ENCODE measurements at regions not wholly inside any gene's neighbourhood (a gene's known extent, or its start where the extent isn't known, plus 50 kb on each side); places are given as distances from the start of the nearest gene placed in this dataset.

DNA sequence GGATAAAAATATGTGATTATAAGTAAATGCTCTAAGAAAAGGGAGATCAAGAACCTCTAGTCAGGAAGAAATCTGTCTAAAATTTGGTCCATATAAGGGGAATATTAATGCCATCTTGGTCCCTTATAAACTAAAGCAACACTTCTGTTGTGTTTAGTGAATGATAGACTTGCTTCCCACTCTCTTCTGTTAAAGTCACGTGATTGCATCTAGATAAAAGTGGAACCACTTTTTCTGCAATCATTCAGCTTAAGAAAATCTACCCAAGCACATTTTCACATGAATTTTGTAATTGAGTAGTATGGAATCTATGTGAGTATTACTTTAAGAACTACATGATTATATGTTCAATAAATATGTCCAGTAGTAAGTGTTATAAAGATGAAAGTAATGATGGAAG is 782.9 kb upstream of the MIR17HG start:
- ChIA-PET CTCF (no interaction called here), POLR2A (ENCODE audit: low non-redundant PET) (no interaction called here)
- no peak for DNase-seq (ENCODE audit: low spot score)
- Histone ChIP-seq H3K4me1 (ENCODE audit: insufficient read depth, low read length, poor library complexity, severe bottlenecking) (no peaks in the 10 kb centered on the region), H3K27ac (ENCODE audit: low read depth, low read length, poor library complexity, severe bottlenecking) (no peak overlapping the region), H3K4me3 (ENCODE audit: low read depth, low read length, poor library complexity, severe bottlenecking) (no peak overlapping the region), H3K9me3 (ENCODE audit: low read depth, low read length, poor library complexity, severe bottlenecking) (no peaks in the 10 kb centered on the region), H3K27me3 (replicated peaks; ENCODE audit: insufficient read depth, low read depth, low read length, poor library complexity) (no peaks in the 10 kb centered on the region), H3K36me3 (ENCODE audit: insufficient read depth, low read length, poor library complexity, severe bottlenecking) (no peaks in the 10 kb centered on the region)
- intact Hi-C loops (cut with micrococcal nuclease; ENCODE audit: unreplicated experiment) = no loop called here
- BruUV-seq (replicated peaks) = no TSS peak
- TF ChIP-seq, protein P1, sequence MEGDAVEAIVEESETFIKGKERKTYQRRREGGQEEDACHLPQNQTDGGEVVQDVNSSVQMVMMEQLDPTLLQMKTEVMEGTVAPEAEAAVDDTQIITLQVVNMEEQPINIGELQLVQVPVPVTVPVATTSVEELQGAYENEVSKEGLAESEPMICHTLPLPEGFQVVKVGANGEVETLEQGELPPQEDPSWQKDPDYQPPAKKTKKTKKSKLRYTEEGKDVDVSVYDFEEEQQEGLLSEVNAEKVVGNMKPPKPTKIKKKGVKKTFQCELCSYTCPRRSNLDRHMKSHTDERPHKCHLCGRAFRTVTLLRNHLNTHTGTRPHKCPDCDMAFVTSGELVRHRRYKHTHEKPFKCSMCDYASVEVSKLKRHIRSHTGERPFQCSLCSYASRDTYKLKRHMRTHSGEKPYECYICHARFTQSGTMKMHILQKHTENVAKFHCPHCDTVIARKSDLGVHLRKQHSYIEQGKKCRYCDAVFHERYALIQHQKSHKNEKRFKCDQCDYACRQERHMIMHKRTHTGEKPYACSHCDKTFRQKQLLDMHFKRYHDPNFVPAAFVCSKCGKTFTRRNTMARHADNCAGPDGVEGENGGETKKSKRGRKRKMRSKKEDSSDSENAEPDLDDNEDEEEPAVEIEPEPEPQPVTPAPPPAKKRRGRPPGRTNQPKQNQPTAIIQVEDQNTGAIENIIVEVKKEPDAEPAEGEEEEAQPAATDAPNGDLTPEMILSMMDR (conservative IDR thresholded peaks at IDR 0.05; ENCODE audit: low read depth, low read length) = no peak
- no peak for TF ChIP-seq EZH2 (IDR thresholded peaks at IDR 0.05; ENCODE audit: borderline replicate concordance, low read depth, low read length, poor library complexity, severe bottlenecking)

DNA sequence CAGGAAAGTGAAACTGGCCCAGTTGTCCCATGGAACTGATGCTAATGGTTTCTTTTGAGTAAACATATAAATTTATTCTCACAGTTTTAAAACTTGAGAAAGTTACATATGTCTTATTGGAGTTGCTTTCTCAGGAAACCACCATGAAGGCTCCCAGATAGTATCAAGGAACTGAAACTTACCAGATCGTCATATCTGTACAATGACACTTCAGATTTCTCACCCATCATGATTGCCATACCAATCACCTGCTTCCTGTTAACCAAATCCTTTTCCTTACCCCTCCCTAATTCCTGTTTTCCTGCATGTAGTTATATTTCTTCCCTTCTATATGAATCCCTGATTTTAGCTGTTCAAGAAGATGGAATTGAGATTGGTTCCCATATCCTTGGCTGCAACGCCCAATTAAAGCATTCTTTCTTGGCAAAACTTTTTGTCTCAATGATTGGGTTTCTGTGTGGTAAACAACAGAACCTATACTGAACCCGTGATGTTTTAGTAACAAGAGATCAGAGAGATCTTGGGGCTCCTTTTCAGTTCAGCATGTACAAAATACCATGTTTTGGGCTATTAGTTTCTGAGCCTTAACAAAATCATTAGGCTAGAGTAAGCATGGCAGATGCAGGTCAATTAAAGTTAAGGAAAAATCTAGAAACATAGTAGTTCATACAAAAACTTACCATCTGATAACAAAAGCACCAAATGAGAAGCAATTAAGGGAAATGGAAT is 781.3 kb upstream of the MIR17HG start:
- Histone ChIP-seq H3K9me3 (ENCODE audit: low read depth, low read length, poor library complexity, severe bottlenecking) (no peaks in the 10 kb centered on the region), H3K27me3 (replicated peaks; ENCODE audit: insufficient read depth, low read depth, low read length, poor library complexity) (no peaks in the 10 kb centered on the region), H3K36me3 (ENCODE audit: insufficient read depth, low read length, poor library complexity, severe bottlenecking) (no peaks in the 10 kb centered on the region), H3K4me3 (ENCODE audit: low read depth, low read length, poor library complexity, severe bottlenecking) (no peak overlapping the region), H3K4me1 (ENCODE audit: insufficient read depth, low read length, poor library complexity, severe bottlenecking) (no peaks in the 10 kb centered on the region), H3K27ac (ENCODE audit: low read depth, low read length, poor library complexity, severe bottlenecking) (no peak overlapping the region)
- ChIA-PET CTCF (no interaction called here), POLR2A (ENCODE audit: low non-redundant PET) (no interaction called here)
- BruUV-seq (replicated peaks) = no TSS peak
- no peak for DNase-seq (ENCODE audit: low spot score)
- TF ChIP-seq, protein P1 (conservative IDR thresholded peaks at IDR 0.05; ENCODE audit: low read depth, low read length) = no peak
- TF ChIP-seq EZH2 (IDR thresholded peaks at IDR 0.05; ENCODE audit: borderline replicate concordance, low read depth, low read length, poor library complexity, severe bottlenecking) = no peak
- intact Hi-C loops (cut with micrococcal nuclease; ENCODE audit: unreplicated experiment) = no loop called here

DNA sequence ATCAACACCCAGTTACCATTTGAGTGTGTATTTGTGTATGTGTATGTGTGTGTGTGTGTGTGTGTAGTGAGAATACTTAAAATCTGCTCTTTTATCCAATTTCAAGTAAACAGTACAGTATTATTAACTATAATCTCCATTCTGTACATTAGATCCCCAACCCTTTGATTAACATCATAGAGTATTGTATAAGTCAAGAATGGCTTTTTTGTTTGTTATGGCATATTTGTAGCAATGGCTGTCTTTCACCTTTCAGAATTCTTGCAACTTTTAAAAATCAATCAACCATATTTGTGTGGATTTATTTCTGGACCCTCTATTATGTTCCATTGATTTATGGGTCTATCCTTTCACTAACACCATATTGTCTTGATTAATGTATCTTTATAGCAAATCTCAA is 779.3 kb upstream of the MIR17HG start:
- ChIA-PET CTCF (no interaction called here), POLR2A (ENCODE audit: low non-redundant PET) (no interaction called here)
- no peaks in the 10 kb centered on the region for H3K36me3 ChIP-seq (ENCODE audit: insufficient read depth, low read length, poor library complexity, severe bottlenecking)

More for the DNA sequence above, 779.3 kb upstream of the MIR17HG start:
- no peaks in the 10 kb centered on the region for H3K27me3 ChIP-seq (replicated peaks; ENCODE audit: insufficient read depth, low read depth, low read length, poor library complexity)
- intact Hi-C loops (cut with micrococcal nuclease; ENCODE audit: unreplicated experiment) = no loop called here
- H3K4me3 ChIP-seq (ENCODE audit: low read depth, low read length, poor library complexity, severe bottlenecking) = no peak overlapping the region
- no peaks in the 10 kb centered on the region for H3K4me1 ChIP-seq (ENCODE audit: insufficient read depth, low read length, poor library complexity, severe bottlenecking)
- TF ChIP-seq, protein P1 (conservative IDR thresholded peaks at IDR 0.05; ENCODE audit: low read depth, low read length) = no peak
- TF ChIP-seq EZH2 (IDR thresholded peaks at IDR 0.05; ENCODE audit: borderline replicate concordance, low read depth, low read length, poor library complexity, severe bottlenecking) = no peak
- DNase-seq (ENCODE audit: low spot score) = no peak
- no peak overlapping the region for H3K27ac ChIP-seq (ENCODE audit: low read depth, low read length, poor library complexity, severe bottlenecking)
- no peaks in the 10 kb centered on the region for H3K9me3 ChIP-seq (ENCODE audit: low read depth, low read length, poor library complexity, severe bottlenecking)
- no TSS peak for BruUV-seq (replicated peaks)

Data from A673 (cell line).